Hindlimb muscle (tissue), 1 donor: ENCODE measurements at regions not wholly inside any gene's neighbourhood (a gene's known extent, or its start where the extent isn't known, plus 50 kb on each side); places are given as distances from the start of the nearest gene placed in this dataset.
A peak's percentile ranks its signal among the peaks of the same experiment; 100 is the strongest.
"Not testable (repeated sequence)": the region's sequence is repeated elsewhere in the genome, so short reads cannot be mapped to it uniquely, and the experiment has no call there.

Source experiments
- DNase-seq: peaks from one replicate; pipeline ENCODE4 v3.0.0-alpha.2; 2013

- no peak for DNase-seq
Observed at GRCh38 chr1:87398641-87399040, 70.0 kb downstream of the LMO4 start.

GRCh38 chr1:87399264-87399663 is 70.6 kb downstream of the LMO4 start:
- DNase-seq = no peak

- DNase-seq = no peak
Observed at GRCh38 chr1:87399701-87400100, 71.0 kb downstream of the LMO4 start.

DNA sequence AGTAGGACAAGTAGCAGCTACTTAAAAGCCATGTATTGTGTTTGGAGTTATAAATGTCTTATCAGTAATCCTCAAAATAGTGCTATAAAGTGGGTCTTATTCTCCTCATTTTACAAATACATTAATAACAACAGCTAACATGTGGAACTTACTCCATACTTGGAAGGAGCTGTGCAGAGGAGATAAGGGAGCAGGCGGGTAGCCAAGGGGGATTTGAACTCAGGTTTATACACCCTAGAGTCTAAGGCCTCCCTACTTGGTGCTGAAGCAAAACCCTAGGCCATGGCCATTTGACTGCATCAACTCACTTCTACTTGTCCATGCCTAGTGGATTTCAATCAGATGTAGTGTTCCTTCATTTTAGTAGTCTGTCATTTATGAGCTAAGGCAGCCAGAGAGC is 72.1 kb downstream of the LMO4 start:
- DNase-seq = no peak

DNA sequence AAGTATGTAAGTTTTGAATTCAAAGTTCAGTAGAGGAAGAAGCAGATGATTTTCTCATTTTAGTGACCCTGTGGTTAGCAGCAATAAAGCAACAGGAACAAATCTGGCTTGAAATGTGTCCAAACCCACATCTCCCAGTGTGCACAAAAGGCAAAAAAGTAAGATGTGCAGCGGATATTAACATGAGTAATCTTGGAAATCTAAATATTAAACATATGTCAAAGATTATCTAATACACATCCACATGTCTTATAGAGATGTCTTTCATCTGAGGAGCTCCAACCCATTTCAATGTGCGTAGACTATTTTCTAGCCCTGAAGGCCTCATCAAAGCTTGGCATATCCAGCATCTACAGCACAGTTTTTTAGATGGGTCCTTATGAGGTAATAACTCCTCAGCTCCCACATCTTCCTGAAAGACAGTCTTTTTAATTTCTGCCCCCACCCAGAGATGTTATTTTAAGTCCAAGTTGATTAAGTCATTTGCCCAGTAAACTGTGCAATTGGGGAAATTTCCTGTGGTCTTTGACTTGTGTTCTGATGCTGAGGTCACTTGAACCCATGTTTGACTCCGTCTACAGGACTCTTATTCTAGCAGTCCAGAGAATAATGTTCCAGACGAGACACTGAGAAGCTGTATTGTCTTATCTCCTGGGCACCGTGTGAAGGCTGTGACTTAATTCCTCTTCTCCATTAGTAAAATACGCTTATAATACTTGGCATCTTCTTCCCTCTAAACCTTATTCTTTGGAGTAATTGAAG is 73.7 kb downstream of the LMO4 start:
- peak; percentile 82 for DNase-seq

GRCh38 chr1:87403061-87403820 is 74.6 kb downstream of the LMO4 start:
- DNase-seq = no peak

DNA sequence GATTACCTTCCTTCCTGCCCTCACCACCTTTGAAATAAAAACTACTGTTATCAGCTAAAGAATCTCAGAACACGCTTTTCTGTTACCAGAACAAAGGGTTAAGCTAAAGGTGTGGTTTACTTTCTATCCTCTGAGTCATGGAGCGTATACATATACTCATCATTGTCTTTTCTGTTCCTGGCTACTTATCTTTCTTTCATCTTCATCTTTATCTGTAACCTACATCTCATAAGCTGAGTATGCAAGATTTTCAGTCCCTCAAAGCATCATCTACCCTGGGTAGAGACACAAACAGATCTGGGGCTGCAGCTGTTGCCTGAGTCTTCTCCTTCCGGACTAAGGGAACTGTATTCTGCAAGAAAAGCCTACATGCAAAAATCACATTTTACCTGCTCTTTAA is 75.6 kb downstream of the LMO4 start:
- no peak for DNase-seq

DNA sequence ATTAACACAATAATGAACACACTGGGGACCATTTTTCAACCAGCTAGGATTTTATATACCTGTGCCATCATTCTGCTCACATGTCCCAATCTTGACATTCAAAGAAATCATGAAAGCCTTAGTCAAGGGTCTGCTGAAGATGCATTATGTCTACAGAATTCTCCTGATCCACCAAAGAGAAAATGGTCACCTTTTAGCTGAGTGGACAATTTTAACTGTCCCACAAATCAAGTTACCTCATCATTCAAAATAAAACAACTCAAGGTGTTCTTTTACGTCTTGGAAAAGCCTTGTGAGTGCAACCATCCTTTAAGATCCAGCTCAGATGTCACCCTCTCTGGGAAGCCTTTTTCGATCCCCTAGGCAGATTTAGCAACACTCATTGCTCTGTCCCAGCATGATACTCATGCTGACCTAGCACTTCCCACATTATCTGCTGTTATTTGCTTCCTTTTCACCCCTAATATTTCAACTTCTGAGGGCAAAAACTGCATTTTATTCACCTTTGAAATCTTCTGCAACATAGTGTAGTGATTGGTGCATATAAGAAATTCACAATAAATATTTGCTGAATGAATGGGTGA is 80.1 kb downstream of the LMO4 start:
- DNase-seq = no peak

GRCh38 chr1:87410776-87411480 is 82.2 kb downstream of the LMO4 start:
- DNase-seq = no peak

DNA sequence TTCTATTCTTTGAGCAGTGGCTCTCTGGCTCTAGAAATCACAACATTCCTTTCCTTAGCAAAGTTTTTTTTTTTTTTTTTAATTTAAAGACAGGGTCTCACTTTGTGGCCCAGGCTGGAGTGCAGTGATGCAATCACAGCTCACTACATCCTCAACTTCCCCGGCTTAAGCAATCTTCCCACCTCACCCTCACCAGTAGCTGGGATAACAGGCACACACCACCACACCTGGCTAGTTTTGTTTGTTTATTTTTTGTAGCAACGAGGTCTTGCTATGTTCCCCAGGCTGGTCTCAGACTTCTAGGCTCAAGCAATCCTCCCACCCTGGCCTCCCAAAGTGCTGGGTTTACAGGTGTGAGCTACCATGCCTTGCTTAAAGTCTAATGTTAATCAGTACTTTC is 85.2 kb downstream of the LMO4 start:
- not testable (repeated sequence) for DNase-seq

- DNase-seq = no peak
Observed at GRCh38 chr1:87418048-87418447, 89.4 kb downstream of the LMO4 start.

- DNase-seq = no peak
Observed at GRCh38 chr1:87421809-87422208, 93.1 kb downstream of the LMO4 start.

- no peak for DNase-seq
Observed at GRCh38 chr1:87424541-87424940, 95.9 kb downstream of the LMO4 start.

DNA sequence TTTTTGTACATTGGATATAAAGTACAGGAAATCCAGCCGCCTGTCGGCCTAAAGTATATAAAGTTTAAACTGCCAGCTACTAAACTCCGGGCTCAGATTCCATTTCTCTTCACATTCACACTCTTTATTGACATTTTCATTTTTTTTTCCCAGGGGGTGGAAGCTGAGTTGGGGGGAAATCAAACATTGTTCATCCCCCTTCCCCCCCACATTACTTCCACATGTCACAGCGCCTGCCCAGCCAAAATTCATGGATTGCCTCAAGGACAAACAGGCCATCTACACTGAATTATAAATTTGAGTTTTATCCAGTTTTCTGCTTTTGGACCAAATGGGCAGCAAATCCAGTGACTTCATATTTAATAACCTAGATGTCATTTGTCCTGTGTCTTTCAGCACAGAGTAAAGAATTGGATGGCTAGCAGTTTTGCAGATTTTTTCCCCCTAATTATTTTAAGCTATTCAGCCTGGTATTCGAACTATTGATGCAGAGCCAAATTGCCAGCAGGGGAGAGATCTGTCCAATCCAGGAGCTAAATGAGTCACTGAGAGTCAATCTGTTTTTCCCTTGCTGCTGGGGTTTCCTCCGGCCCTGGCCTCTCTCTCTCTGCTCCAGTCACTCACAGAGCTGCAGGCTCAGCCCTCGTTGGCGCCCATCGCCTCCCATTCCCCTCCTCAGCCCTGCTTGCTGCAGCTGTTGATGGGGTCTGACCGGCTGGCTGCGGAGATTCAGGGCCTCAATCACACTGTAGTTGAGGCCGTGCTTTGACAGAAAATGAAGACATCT is 98.0 kb downstream of the LMO4 start:
- DNase-seq = no peak

GRCh38 chr1:87428367-87428766 is 99.7 kb downstream of the LMO4 start:
- DNase-seq = no peak

DNA sequence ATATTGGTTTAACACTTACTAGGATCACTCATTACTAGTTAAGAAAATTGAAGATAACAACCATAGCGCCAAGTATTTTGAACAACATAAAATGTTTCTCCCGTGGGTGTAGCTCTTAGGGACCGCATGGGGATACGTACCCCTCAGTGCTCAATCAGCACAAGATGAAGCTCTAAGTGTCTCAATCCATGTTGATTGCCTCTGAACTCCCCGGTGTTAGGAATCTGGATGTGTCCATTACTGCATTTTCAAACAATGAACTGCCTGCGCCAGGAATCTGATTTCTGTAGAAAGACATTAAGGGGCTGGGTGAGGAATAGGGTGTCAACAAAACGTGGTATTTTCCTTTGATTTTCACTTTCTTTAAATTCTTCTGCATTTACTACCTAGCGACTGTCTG is 100.2 kb downstream of the LMO4 start:
- DNase-seq = no peak

DNA sequence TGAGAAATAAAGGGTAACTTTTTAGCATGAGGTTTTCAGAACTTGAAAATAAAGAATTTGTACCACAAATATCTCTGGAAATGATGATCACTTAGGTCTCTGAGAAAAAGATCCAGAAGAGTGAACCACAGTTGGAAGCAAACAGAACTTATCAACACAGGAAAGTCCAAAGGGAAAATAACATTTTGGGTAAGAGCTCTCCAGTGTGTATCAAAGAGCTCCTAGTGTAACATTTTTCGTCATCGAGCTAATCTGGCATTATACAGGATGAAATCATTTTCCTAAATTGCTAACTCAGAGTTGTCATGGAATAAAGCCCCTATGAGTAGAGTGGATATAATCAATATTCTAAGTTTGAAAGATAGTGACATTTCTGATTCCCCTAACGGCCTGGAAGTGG is 104.0 kb downstream of the LMO4 start:
- no peak for DNase-seq

DNA sequence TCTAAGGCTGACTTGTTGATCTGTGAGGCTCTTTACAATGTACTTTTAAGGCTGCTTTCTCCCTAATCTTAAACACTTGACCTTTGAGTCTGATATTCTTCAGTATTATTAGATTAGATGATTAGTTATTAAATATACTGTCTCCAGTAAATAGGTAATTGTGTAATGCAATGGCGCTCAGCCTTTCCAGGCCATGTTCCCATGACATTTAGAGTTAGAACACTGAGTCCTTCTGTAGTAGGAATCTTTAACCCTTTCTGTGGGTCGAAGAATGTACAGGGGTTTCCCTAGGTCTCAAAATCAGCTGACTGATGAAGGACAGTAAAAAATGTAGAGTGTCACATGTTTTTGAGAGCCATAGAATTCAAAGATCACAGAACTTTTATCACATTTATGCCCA is 104.4 kb downstream of the LMO4 start:
- DNase-seq = not testable (repeated sequence)

- no peak for DNase-seq
Observed at GRCh38 chr1:87435484-87435883, 106.8 kb downstream of the LMO4 start.

DNA sequence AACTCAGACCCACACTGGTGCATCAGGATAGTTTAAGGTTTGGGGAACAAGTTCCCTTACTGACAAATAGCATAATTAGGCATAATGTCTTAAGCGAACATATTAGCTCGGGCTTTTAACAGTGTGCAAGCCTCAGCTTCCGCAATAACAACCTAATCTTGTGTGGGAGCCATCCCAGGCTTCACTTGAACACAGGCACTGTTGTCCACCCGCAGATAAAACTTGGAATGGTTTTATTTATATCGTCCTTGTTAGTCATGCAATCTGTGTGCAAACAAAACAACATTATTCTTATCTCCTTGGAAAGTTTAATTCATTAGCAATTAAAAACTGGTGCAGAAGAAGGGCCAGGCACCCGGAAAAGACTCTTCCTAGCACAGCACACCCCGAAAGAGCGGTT is 107.4 kb downstream of the LMO4 start:
- not testable (repeated sequence) for DNase-seq

DNA sequence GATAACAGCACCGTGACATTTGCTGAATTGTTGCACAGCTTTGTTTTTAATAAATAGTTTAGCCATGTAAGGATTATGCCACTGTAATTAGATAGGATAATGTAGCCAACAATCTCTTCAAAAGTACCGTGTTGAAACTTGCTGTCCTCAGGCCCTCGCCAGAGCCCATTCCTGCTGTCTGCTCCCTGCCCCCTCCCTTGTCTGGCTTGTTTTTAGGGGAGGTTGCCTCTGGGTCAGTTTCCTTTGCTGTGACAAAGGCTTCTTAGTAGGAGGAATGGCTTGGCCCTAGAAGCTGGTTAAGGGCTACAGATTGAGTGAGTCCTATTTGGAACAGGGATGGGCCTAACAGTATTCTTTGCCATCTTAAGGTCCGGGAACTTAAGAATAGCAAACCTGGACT is 107.9 kb downstream of the LMO4 start:
- DNase-seq = no peak

DNA sequence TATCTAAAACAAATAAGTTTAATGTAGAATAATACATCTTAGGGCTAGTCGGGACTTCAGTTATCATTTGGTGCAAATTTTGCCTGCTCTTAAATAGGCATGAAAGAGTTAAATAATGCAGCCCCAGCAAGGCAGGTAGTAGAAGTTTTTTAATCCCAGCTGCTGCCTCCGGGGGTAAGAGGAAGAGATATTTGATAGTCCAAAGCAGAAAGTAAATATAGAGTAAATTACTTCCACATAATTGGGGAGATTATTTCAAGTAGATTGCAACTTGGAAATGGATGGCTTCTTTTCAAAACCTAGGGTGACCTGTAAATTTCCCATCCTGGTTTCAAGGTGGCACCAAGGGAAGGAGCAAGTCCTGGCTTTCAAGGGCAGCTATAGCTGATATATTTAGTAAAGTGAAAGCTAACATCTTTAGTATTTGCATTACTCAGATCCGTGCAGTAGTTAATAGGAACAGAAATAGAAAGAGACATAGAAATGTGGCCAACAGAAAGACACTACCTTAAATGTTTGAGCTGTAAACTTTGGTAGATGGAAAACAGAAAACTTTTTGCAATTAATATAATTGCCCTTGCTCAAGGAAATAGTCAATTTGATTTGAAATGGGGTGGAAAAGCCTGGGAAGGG is 109.1 kb downstream of the LMO4 start:
- no peak for DNase-seq
